Gastrocnemius medialis (tissue), 4 donors: ENCODE measurements at regions not wholly inside any gene's neighbourhood (a gene's known extent, or its start where the extent isn't known, plus 50 kb on each side); places are given as distances from the start of the nearest gene placed in this dataset.
"Not testable (repeated sequence)": the region's sequence is repeated elsewhere in the genome, so short reads cannot be mapped to it uniquely, and the experiment has no call there.

Experiments
- POLR2A ChIP-seq, 2 donors: fragments of 450-650 bp; IDR thresholded peaks; one replicate each; pipeline ENCODE4 v1.6.1; 2017; ENCODE audit warnings: antibody characterized with exemption in 2 of 2, mild to moderate bottlenecking in 2 of 2, moderate library complexity in 2 of 2
- TF ChIP-seq, protein P1 (sequence below), 5 experiments: fragments of 450-650 bp in 3 of 5; fragments of 200-600 bp in 2 of 5; sonication (generic) in 2 of 5; IDR thresholded peaks in 4 of 5; conservative IDR thresholded peaks in 1 of 5; 1 replicate in 4 of 5; 2 replicates in 1 of 5; pipeline ENCODE4 v1.5.1; 2016 to 2019; ENCODE audit warnings: antibody characterized with exemption in 5 of 5, mild to moderate bottlenecking in 3 of 5, moderate library complexity in 3 of 5

DNA sequence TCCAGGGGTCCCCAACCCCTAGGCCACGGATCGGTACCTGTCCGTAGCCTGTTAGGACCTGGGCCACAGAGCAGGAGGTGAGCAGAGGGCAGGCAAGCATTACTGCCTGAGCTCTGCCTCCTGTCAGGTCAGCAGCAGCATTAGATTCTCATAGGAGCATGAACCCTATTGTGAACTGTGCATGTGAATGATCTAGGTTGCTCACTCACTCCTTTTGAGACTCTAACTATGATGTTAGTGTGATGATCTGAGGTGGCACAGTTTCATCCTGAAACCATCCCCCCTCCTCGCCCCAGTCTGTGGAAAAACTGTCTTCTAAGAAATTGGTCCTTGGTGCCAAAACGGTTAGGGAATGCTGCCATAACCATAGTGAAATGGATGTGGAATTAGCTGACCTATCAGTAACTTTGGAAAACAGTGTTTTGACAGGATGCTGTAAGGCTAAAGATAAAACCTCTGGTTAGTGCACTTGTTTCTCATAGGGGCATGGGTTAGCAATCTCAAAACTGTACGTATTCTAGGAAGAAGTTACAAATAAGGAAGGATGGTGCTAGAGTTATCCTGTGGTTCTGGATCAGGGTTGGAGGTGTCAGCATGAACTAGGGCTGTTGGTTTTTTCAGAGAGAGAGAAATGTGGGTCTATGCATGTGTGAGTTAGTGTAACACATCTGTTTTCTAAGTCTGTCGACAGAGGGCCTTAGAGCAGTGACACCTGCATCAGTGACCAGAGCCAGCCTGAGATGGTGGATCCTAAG, 234.8 kb downstream of the RTP5 start:
- TF ChIP-seq, protein P1, sequence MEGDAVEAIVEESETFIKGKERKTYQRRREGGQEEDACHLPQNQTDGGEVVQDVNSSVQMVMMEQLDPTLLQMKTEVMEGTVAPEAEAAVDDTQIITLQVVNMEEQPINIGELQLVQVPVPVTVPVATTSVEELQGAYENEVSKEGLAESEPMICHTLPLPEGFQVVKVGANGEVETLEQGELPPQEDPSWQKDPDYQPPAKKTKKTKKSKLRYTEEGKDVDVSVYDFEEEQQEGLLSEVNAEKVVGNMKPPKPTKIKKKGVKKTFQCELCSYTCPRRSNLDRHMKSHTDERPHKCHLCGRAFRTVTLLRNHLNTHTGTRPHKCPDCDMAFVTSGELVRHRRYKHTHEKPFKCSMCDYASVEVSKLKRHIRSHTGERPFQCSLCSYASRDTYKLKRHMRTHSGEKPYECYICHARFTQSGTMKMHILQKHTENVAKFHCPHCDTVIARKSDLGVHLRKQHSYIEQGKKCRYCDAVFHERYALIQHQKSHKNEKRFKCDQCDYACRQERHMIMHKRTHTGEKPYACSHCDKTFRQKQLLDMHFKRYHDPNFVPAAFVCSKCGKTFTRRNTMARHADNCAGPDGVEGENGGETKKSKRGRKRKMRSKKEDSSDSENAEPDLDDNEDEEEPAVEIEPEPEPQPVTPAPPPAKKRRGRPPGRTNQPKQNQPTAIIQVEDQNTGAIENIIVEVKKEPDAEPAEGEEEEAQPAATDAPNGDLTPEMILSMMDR (IDR thresholded peaks at IDR 0.05 in 4 of 5, conservative IDR thresholded peaks at IDR 0.05 in 1 of 5): not testable (repeated sequence)
- TF ChIP-seq POLR2A (IDR thresholded peaks at IDR 0.05): not testable (repeated sequence)
